RKO (cell line): ENCODE measurements at regions not wholly inside any gene's neighbourhood (a gene's known extent, or its start where the extent isn't known, plus 50 kb on each side); places are given as distances from the start of the nearest gene placed in this dataset.
A peak's percentile ranks its signal among the peaks of the same experiment; 100 is the strongest.

Source experiments
- DNase-seq: peaks from one replicate; pipeline ENCODE4 v3.0.0-alpha.2; 2016; ENCODE audit warnings: low spot score

DNA sequence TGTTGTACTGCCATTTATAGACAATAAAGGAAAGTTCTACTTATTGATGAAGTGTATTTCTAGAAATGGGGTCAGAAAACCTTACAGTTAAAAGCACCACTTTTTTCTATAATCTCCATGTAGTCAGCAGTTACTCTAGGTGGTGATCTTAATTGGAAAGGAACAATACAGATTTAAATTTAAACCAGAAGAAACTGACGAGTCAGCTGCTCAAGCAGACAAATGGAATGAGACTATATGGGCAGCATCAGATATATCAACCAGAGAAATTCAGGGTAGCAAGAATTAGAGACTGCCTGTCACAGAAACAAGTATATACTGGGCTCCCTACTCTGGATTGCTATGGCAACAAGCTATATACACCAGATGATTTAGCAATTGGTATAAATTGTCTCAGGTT, 99.6 kb upstream of the SCG2 start:
- no peak for DNase-seq

DNA sequence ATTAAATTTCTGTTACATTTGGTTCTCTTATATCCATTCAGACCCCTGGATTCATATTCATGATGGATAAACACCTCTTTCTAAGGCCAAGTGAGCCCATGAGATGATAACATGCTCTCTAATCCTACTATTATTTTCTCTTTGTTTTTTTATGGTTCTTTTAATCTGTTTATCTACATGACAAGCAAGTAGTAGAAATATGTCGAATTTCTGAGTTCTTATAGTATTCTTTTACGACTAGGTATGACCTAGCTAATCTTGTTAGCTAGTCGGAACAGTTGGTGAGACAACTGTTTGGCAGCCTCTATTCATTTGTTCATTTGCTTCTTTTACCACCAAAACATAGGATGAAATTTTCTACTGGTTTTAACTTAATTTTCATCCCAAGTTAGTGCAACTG, 98.1 kb upstream of the SCG2 start:
- no peak for DNase-seq

DNA sequence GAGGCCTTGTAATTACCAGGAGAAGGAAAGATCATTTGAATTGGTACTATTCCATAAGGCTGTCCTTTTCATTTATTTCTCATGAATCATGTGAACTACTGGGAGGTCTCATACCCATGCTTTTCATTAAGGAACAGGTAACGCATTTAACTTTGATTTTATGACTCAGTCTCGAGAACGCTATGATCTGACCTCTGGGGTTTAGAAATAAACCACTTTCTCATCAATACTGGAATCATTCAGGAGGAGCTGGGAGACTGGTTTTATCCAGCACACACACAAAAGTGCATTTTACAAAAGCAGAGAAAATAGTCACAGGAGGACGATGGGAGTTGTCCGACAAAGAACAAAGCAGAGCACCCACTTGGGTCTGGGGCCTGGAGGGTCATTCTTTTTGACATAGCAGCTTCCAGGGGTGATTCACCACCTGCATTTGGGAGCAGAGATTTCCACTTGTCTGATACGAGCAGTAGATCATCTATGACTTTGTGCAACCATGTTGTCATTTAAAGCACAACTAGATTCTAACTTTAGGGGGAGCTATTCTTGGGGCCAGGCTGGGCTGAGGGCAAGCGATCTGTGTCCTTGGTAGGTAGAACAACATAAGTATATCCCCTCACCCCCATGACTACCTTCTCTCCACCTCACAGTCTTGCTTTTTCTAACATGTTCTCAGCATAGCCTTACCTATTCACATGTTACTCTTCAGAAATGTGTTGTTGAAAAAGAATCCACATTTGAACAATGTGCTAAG, 95.9 kb upstream of the SCG2 start:
- DNase-seq, result no peak

DNA sequence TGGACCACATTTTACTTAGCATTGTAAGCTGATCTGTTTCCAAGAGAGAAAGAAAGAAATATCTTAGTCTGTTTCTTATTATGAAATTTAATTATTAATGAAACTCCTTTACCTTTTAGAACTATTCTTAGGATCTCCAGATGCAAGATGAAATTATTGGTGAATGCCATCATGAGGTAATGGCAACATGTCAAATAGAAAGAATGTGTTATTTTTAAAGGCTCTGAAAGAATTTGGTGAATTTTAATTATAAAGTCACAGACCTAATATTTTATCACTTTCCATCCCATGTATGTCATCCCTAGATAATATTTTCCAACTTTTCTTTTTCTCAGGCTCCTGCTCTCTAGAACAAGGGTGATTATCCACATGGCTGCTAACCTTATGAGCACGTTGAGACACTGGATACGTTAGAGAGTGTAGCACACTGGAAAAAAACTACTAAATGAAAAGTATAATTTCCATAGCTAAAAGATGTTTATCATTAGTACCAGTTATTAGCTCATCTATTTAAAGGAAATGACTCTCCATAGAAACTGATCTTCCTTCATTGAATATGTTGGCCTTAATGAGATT, 95.2 kb upstream of the SCG2 start:
- DNase-seq, result no peak

DNA sequence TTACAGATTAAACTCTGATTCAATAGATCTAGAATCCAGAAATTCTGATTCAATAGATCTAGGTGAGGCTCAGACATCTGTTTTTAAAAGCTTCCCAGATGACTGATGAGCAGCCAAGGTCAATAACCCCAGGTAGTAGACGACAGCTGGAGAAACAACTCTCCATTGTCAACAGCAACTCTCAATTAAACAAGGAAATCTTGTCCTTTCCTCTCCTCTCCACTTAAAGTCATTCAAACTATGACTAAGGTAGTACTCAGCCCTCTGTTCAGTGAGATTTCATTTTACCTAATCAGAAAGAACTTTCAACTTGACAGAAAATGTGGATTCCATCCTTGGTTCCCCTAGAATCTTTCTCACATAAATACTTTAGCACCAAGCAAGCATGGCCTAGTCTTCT, 94.6 kb upstream of the SCG2 start:
- DNase-seq, result peak; percentile 8

DNA sequence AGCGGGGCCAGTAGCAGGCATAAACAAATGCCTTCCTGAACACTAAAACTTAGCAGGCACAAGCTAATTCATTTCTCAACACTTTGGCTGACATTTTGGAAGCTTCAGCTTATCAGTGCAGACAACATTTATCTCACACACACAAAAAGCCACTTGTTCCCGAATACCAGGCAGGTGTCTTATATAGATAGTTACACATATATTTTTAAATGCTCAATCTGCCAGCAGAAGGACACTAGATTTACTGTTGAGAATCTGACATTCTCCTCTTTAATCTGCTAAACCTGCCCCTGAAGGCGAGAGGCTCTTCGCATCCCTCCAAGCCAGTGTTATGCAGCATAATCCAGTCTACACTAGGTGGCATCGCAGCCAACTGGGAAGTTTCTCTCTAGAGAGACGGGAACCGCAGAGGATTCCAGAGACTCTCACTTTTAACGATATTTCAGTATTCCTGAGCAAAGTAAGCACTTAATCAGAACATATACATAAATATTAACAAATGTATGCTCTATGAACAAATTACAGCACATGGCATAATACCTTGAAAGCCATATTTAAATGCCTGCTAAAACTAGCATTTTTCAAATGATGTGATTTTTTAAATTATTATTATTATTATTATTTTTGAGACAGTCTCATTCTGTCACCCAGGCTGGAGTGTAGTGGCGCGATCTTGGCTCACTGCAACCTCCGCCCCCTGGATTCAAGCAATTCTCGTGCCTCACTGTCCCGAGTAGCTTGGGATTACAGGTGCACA, 90.2 kb upstream of the SCG2 start:
- peak; percentile 56 for DNase-seq

DNA sequence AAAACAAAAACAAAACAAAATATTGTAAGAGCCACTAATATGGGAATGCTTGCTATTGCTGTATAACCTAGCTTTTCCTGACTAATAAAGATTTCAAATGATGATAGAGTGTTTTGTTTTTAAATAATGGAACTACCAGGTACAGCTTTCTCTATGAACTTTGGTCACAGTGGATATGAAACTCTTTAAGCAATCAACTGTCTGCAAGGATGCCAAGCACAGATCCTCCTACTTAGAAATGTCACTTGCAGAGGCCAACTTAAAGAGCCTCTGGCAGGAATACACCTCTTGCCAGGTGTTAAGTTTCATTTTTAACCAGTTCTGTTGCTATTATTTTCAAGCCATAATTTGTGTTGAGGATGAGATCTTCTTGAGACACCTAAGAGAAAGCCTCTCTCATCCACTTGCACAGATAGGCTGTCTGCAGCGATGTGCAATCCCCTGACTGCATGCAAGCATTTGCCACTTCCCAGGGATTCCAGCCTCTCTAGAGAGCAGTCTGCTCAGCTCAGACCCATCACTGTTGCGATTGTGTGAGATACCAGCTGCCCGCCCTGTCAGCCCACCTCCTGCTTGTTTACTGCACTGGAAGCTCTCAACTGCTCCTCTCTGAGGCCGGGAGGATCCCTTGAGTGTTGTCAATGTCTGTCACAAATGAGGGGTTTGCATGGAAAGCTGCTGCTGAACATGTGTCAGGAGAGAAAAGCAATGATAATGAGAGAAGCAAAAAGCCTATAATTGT, 86.1 kb upstream of the SCG2 start:
- no peak for DNase-seq

DNA sequence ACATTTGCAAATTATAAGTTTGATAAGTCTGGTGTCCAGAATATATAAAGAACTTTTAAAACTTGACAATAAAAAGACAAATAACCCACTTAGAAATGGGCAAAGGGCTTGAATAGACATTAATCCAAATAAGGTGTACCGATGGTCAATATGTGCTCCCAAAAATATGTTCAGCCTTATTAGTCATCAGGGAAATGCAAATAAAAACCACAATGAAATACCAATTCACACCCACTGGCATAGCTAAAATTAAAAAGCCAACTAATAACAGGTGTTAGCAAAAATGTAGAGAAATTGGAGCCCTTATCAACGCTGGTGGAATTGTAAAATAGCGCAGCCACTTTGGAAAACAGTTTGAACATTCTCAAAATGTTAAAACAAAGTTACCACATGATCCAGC, 79.0 kb upstream of the SCG2 start:
- DNase-seq, result no peak

DNA sequence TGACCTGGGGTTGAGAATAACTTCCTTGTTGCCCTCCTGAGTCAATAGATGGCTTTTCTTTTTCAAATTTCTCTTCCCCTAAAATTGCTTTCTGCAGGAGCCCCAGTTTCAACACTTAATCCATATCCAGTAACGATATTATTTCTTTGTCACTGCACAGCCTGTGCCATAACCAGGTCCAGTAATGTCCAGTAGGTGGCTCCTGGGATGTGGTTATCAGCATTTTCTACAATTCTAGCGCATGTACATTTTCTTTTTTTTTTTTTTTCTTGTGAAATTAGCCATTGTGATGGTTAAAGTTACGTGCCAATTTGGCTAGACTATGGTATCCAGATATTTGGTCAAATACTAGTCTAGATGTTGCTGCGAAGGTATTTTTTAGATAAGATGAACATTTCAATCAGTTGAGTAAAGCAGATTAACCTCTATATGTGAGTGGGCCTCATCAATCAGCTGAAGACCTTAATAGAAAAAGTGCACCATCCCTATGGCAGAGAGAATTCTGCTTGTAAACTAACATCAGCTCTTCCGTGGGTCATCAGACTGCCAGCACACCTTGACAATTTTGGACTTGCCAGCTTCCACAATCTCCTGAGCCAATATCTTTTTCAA, 72.9 kb upstream of the SCG2 start:
- DNase-seq, result peak; percentile 46

DNA sequence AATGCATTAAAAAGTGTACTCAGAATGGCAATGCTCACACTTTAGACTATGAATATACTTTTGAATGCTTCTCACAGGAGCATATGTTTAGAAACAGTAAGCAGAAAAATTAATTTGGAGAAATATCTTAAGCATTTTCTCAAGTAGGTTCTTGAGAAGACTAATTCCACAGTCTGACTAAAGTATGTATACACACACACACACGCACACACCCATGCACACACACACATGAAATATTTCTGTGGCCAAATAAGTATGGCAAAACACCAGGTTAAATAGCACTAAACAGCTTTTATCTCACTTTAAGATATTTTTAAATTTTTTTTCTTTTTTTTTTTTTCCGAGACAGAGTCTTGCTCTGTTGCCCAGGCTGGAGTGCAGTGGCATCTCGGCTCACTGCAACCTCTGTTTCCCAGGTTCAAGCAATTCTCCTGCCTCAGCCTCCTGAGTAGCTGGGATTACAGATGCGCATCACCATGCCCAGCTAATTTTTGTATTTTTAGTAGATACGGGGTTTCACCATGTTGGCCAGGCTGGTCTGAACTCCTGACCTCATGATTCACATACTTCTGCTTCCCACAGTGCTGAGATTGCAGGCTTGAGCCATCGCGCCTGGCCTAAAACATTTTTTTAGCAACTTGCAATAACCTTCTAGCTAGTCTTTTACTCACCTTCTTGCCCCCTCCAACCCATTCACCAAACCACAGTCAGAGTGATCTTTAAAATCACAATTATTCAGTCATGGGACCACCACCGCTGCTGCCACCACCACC, 67.5 kb upstream of the SCG2 start:
- DNase-seq, result no peak

DNA sequence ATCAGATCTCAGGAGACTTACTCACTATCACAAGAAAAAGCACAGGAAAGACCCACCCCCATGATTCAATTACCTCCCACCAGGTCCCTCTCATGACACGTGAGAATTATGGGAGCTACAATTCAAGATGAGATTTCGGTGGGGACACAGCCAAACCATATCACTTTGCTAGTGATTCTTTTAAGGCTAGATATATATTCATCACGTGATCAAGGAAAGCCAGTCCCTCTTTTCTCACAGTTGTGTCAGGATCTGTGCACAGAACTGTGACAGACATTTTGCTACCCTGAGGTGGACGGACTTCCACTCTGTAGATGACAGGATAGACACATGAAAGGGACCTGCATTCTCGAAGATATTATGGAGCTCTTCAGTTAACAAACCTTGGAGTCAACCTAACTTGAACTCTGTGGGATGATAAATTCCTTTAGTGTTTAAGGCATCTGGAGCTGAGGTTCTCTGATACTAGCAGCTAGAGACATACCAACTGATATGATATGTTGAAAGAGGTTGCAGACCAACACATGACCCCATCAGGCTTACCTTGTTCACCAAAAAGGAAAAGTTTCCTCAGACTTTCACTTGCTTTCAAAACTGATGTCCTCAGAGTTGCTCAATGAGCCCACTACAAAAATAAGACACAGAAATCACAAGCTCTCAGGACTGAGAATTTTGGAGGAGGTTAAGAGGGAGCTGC, 66.3 kb upstream of the SCG2 start:
- no peak for DNase-seq

DNA sequence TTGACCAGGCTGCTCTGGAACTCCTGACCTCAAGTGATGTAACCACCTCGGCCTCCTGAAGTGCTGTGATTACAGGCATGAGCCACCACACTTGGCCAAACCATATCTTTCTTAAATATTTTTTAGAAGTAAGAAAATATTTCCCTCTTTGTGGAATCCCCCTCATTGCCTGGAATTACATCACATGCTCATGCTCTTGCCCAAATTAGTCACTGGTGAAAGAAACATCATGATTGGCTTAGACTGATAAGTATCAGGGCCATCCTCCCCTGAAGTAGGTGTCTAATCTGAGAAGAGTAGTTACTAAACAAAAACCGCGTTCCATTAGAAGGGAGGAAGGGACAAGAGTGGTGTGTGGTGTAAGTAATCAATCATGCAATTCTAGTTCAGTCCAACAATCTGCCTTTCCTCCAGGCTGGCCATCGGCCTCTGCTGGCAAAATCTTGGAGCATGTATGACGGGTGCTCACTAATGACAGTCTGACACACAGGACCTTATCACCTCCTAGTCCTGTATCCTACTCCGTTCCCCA, 52.3 kb upstream of the SCG2 start:
- DNase-seq, result no peak

DNA sequence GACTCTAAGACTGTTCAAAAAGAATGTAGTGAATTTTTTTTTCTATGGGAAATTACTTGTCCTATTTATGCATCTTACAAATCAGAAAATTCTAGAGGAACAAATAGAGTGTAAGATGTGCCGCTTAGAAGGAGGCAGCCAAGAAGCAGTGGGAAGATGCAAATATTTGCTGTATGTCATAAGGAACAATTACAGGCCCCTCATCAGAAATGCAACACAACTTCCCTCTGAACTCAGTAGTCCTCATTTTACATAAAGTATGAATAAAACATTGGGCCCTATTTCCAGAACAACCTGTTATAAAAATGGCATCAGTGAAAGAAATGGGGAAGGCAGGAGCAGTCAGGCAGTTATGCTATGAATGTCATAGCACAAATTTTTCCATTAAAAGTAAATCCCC, 50.7 kb upstream of the SCG2 start:
- DNase-seq, result no peak

DNA sequence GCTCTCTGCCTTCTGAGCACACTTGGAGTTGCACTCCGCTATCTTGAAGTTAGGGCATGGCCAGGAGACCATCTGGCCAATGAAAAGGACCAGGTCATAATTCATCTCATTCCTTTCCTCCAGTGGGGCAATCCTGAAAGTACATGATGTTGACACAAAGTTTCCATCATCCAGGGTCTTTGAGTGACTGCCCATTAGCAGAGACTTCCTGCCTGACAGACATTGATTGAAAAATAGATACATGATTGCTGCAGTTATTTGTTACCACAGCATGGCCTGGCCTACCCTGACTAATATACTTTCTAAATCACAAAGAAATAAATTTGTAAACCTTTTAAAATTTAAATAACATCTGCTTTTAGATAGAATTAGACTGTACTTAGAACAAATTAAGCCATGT, 50.0 kb upstream of the SCG2 start:
- no peak for DNase-seq
